A549 (cell line): ENCODE measurements at regions not wholly inside any gene's neighbourhood (a gene's known extent, or its start where the extent isn't known, plus 50 kb on each side); places are given as distances from the start of the nearest gene placed in this dataset.

Source experiments
- BHLHE40 ChIP-seq: IDR thresholded peaks from 2 replicates; pipeline ENCODE4 v1.6.1; 2012; ENCODE audit warnings: low read depth, low read length, inconsistent platforms
- CHD4 ChIP-seq: fragments of 200-600 bp; sonication (generic); IDR thresholded peaks from 2 replicates; pipeline ENCODE4 v1.6.1; 2016; ENCODE audit warnings: antibody characterized with exemption, mild to moderate bottlenecking, borderline replicate concordance
- EP300 ChIP-seq, 2 experiments: fragments of >200 bp; sonication (Bioruptor Twin); formaldehyde crosslinking; IDR thresholded peaks; 2 replicates in 1 of 2; 3 replicates in 1 of 2; pipeline ENCODE4 v1.6.1; 2016 to 2017
- FOSB ChIP-seq: fragments of 250-450 bp; sonication (Bioruptor Pico); IDR thresholded peaks from 2 replicates; pipeline ENCODE4 v1.5.0; 2020; ENCODE audit warnings: mild to moderate bottlenecking, moderate library complexity
- FOSL2 ChIP-seq, 2 experiments: fragments of 450-650 bp in 1 of 2; fragments of >200 bp in 1 of 2; sonication (Bioruptor Twin) in 1 of 2; formaldehyde crosslinking; IDR thresholded peaks; 2 replicates each; pipeline versions ENCODE4 v1.5.0 to v1.6.1; 2016 to 2020; ENCODE audit warnings: mild to moderate bottlenecking in 1 of 2, moderate library complexity in 1 of 2
- KDM1A ChIP-seq: fragments of 200-600 bp; sonication (generic); IDR thresholded peaks from 2 replicates; pipeline ENCODE4 v1.6.1; 2016; ENCODE audit warnings: low read depth, mild to moderate bottlenecking
- KDM5A ChIP-seq: fragments of 200-600 bp; sonication (generic); IDR thresholded peaks from 2 replicates; pipeline ENCODE4 v1.6.1; 2016; ENCODE audit warnings: antibody characterized with exemption, mild to moderate bottlenecking
- MAFK ChIP-seq: fragments of 450-650 bp; IDR thresholded peaks from 2 replicates; pipeline ENCODE4 v1.6.1; 2014; ENCODE audit not compliant: partially characterized antibody
- POLR2A ChIP-seq: IDR thresholded peaks from 2 replicates; pipeline ENCODE4 v1.6.1; 2012; ENCODE audit warnings: mild to moderate bottlenecking, low read length
- POLR2AphosphoS2 ChIP-seq: conservative IDR thresholded peaks from 2 replicates; pipeline ENCODE4 v1.6.1; 2012; ENCODE audit warnings: low read length, improper control_type of control experiment, inconsistent platforms
- RNF2 ChIP-seq: fragments of 200-600 bp; sonication (generic); IDR thresholded peaks from 2 replicates; pipeline ENCODE4 v1.6.1; 2016; ENCODE audit warnings: low read depth, mild to moderate bottlenecking, antibody characterized with exemption, moderate library complexity, borderline replicate concordance
- TF ChIP-seq, protein P1 (sequence below): fragments of >200 bp; sonication (Bioruptor Twin); formaldehyde crosslinking; IDR thresholded peaks from 3 replicates; pipeline ENCODE4 v1.5.1; 2016
- TF ChIP-seq, protein P2 (sequence below): fragments of 200-600 bp; sonication (generic); IDR thresholded peaks from 2 replicates; pipeline ENCODE4 v1.6.1; 2016; ENCODE audit warnings: antibody characterized with exemption, mild to moderate bottlenecking, moderate library complexity
- TF ChIP-seq, protein P3 (sequence below): IDR thresholded peaks from 2 replicates; pipeline ENCODE4 v1.6.1; 2012

DNA sequence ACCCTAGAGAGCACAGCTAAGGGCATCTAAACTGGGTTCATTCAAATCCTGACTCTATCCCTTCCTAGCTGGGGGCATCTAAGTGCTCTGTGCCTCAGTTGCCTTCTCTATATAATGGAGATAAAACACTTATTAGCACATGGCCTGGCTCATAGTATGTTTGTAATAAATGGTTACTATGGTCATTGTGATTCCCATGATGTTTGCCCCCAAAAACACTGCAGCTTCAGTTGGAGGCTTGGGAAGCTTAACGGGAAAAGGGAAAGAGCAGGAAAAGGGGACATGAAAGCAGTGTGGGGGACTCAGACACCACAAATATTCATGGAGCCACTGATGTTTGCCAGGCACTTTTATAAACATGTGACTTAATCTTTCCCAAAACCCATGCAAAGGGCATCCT lies 118.1 kb downstream of the INHBB start:
- TF ChIP-seq, protein P1, sequence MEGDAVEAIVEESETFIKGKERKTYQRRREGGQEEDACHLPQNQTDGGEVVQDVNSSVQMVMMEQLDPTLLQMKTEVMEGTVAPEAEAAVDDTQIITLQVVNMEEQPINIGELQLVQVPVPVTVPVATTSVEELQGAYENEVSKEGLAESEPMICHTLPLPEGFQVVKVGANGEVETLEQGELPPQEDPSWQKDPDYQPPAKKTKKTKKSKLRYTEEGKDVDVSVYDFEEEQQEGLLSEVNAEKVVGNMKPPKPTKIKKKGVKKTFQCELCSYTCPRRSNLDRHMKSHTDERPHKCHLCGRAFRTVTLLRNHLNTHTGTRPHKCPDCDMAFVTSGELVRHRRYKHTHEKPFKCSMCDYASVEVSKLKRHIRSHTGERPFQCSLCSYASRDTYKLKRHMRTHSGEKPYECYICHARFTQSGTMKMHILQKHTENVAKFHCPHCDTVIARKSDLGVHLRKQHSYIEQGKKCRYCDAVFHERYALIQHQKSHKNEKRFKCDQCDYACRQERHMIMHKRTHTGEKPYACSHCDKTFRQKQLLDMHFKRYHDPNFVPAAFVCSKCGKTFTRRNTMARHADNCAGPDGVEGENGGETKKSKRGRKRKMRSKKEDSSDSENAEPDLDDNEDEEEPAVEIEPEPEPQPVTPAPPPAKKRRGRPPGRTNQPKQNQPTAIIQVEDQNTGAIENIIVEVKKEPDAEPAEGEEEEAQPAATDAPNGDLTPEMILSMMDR: no peak
- TF ChIP-seq POLR2A (no peak), CHD4 (no peak), RNF2 (no peak), KDM5A (no peak), EP300 (IDR thresholded peaks at IDR 0.05) (no peak), POLR2AphosphoS2 (no peak), FOSB (CRISPR knock-in tag) (no peak), FOSL2 (IDR thresholded peaks at IDR 0.05) (no peak), FOSL2 (CRISPR knock-in tag; IDR thresholded peaks at IDR 0.05) (no peak), MAFK (no peak), KDM1A (no peak), BHLHE40 (no peak)
- TF ChIP-seq, protein P2, sequence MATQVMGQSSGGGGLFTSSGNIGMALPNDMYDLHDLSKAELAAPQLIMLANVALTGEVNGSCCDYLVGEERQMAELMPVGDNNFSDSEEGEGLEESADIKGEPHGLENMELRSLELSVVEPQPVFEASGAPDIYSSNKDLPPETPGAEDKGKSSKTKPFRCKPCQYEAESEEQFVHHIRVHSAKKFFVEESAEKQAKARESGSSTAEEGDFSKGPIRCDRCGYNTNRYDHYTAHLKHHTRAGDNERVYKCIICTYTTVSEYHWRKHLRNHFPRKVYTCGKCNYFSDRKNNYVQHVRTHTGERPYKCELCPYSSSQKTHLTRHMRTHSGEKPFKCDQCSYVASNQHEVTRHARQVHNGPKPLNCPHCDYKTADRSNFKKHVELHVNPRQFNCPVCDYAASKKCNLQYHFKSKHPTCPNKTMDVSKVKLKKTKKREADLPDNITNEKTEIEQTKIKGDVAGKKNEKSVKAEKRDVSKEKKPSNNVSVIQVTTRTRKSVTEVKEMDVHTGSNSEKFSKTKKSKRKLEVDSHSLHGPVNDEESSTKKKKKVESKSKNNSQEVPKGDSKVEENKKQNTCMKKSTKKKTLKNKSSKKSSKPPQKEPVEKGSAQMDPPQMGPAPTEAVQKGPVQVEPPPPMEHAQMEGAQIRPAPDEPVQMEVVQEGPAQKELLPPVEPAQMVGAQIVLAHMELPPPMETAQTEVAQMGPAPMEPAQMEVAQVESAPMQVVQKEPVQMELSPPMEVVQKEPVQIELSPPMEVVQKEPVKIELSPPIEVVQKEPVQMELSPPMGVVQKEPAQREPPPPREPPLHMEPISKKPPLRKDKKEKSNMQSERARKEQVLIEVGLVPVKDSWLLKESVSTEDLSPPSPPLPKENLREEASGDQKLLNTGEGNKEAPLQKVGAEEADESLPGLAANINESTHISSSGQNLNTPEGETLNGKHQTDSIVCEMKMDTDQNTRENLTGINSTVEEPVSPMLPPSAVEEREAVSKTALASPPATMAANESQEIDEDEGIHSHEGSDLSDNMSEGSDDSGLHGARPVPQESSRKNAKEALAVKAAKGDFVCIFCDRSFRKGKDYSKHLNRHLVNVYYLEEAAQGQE: no peak
- TF ChIP-seq, protein P3, sequence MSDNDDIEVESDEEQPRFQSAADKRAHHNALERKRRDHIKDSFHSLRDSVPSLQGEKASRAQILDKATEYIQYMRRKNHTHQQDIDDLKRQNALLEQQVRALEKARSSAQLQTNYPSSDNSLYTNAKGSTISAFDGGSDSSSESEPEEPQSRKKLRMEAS: no peak
